Keratinocyte (primary cell): ENCODE measurements at regions not wholly inside any gene's neighbourhood (a gene's known extent, or its start where the extent isn't known, plus 50 kb on each side); places are given as distances from the start of the nearest gene placed in this dataset.

Experiments
- DNase-seq: peaks from one replicate; pipeline ENCODE4 v3.0.0-alpha.2; 2011; ENCODE audit warnings: low read depth, missing footprints, low spot score
- FAIRE-seq: peaks from 2 replicates; lab custom pipeline; 2011; peaks lifted over from hg19 to GRCh38; lab: Jason Lieb, UNC
- H2AFZ ChIP-seq: 2 replicates; pipeline ENCODE4 v1.6.0; 2012; ENCODE audit warnings: low read length, control low read depth, inconsistent platforms; ENCODE audit not compliant: control insufficient read depth
- H3K27ac ChIP-seq: 2 replicates; pipeline ENCODE4 v1.5.1; 2011; ENCODE audit warnings: low read length; ENCODE audit not compliant: control insufficient read depth, insufficient read depth
- H3K27me3 ChIP-seq: 3 replicates; pipeline ENCODE4 v1.6.0; 2011; ENCODE audit warnings: low read length; ENCODE audit not compliant: control insufficient read depth, insufficient read depth; ENCODE audit errors: extremely low read depth
- H3K36me3 ChIP-seq, 2 experiments: 2 replicates in 1 of 2; 3 replicates in 1 of 2; pipeline ENCODE4 v1.5.1; 2011; ENCODE audit warnings: low read length in 2 of 2, mild to moderate bottlenecking in 1 of 2; ENCODE audit not compliant: control insufficient read depth in 2 of 2, insufficient read depth in 2 of 2; ENCODE audit errors: extremely low read depth in 1 of 2
- H3K4me1 ChIP-seq: 3 replicates; pipeline ENCODE4 v1.5.1; 2011; ENCODE audit warnings: low read length; ENCODE audit not compliant: control insufficient read depth, insufficient read depth; ENCODE audit errors: extremely low read depth
- H3K4me2 ChIP-seq: 3 replicates; pipeline ENCODE4 v1.6.0; 2011; ENCODE audit warnings: low read depth, low read length; ENCODE audit not compliant: control insufficient read depth, insufficient read depth; ENCODE audit errors: extremely low read depth
- H3K4me3 ChIP-seq, 3 experiments: fragments of 200-600 bp in 1 of 3; sonication (generic) in 1 of 3; 2 replicates in 2 of 3; 3 replicates in 1 of 3; pipeline ENCODE4 v1.5.1; 2011 to 2016; ENCODE audit warnings: low read length in 3 of 3, mild to moderate bottlenecking in 3 of 3, control low read depth in 2 of 3, inconsistent platforms in 1 of 3, low read depth in 1 of 3, mixed read lengths in 1 of 3, mixed run types in 1 of 3, moderate library complexity in 1 of 3; ENCODE audit not compliant: control insufficient read depth in 2 of 3, insufficient read depth in 2 of 3; ENCODE audit errors: extremely low read depth in 1 of 3
- H3K79me2 ChIP-seq: 2 replicates; pipeline ENCODE4 v1.6.0; 2012; ENCODE audit warnings: low read length; ENCODE audit not compliant: control insufficient read depth, insufficient read depth
- H3K9ac ChIP-seq: 3 replicates; pipeline ENCODE4 v1.6.0; 2011; ENCODE audit warnings: low read length; ENCODE audit not compliant: control insufficient read depth, insufficient read depth; ENCODE audit errors: extremely low read depth
- H3K9me1 ChIP-seq: 3 replicates; pipeline ENCODE4 v1.6.0; 2011; ENCODE audit warnings: low read length; ENCODE audit not compliant: control insufficient read depth, insufficient read depth; ENCODE audit errors: extremely low read depth
- H3K9me3 ChIP-seq: 2 replicates; pipeline ENCODE4 v1.5.1; 2012; ENCODE audit warnings: low read depth, low read length; ENCODE audit not compliant: control insufficient read depth
- H4K20me1 ChIP-seq: 3 replicates; pipeline ENCODE4 v1.6.0; 2011; ENCODE audit warnings: low read length; ENCODE audit not compliant: control insufficient read depth, insufficient read depth; ENCODE audit errors: extremely low read depth
- EZH2 ChIP-seq: IDR thresholded peaks from one replicate; pipeline ENCODE4 v1.6.1; 2012; ENCODE audit warnings: inconsistent platforms, mild to moderate bottlenecking, low read length, moderate library complexity
- dilution Hi-C: fragments of 300-500 bp; cut with MboI; formaldehyde crosslinking; loops from one replicate; pipeline ENCODE4 v1.7.0; 2020; ENCODE audit warnings: low sequenced_read_pairs; ENCODE audit not compliant: extremely low pct_ligation_motif_present
- TF ChIP-seq, protein P1 (sequence below), 3 experiments: IDR thresholded peaks in 1 of 3; conservative IDR thresholded peaks in 1 of 3; optimal IDR thresholded peaks in 1 of 3; 2 replicates in 2 of 3; 3 replicates in 1 of 3; pipeline versions ENCODE3 to v1.5.1; 2011; ENCODE audit warnings: low read length in 3 of 3, mild to moderate bottlenecking in 3 of 3, moderate library complexity in 2 of 3, control low read depth in 1 of 3, inconsistent platforms in 1 of 3; ENCODE audit not compliant: insufficient read depth in 2 of 3; ENCODE audit errors: extremely low read depth in 1 of 3

DNA sequence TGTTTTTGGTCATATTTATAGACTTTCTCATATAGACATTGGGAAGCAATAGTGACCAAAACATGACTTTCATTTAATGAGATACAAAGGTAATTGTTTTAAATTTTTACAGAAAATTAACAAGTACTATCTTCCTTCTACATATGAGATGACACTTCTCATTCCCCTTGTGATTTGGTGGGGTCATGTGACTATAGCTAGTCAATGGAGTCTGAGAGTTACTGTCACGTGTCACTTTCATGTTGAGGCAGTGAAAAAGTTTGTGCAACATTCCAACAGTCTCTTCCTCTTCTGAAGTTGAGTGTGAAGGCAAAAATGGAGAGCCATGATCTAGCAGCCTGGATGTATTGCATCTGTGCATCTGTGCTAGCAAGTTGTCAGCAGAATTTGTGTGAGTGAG, 618.3 kb upstream of the LRRC4C start:
- H3K4me3 ChIP-seq, result no peak overlapping the region
- FAIRE-seq, result no peak
- H3K4me2 ChIP-seq, result no peak overlapping the region
- H3K9ac ChIP-seq, result no peak overlapping the region
- dilution Hi-C loops, result no loop called here
- no peak overlapping the region for H3K27ac ChIP-seq
- H3K9me3 ChIP-seq, result no peaks in the 10 kb centered on the region
- H3K36me3 ChIP-seq, result no peaks in the 10 kb centered on the region
- H3K9me1 ChIP-seq, result no peaks in the 10 kb centered on the region
- no peak overlapping the region for H2AFZ ChIP-seq
- no peaks in the 10 kb centered on the region for H3K4me1 ChIP-seq
- TF ChIP-seq, protein P1, sequence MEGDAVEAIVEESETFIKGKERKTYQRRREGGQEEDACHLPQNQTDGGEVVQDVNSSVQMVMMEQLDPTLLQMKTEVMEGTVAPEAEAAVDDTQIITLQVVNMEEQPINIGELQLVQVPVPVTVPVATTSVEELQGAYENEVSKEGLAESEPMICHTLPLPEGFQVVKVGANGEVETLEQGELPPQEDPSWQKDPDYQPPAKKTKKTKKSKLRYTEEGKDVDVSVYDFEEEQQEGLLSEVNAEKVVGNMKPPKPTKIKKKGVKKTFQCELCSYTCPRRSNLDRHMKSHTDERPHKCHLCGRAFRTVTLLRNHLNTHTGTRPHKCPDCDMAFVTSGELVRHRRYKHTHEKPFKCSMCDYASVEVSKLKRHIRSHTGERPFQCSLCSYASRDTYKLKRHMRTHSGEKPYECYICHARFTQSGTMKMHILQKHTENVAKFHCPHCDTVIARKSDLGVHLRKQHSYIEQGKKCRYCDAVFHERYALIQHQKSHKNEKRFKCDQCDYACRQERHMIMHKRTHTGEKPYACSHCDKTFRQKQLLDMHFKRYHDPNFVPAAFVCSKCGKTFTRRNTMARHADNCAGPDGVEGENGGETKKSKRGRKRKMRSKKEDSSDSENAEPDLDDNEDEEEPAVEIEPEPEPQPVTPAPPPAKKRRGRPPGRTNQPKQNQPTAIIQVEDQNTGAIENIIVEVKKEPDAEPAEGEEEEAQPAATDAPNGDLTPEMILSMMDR (optimal IDR thresholded peaks at IDR 0.05 in 1 of 3, IDR thresholded peaks at IDR 0.05 in 1 of 3, conservative IDR thresholded peaks at IDR 0.05 in 1 of 3; ENCODE audit: extremely low read depth in 1 of 3, insufficient read depth in 2 of 3, low read length in 3 of 3), result no peak
- no peak for TF ChIP-seq EZH2
- DNase-seq, result no peak
- no peaks in the 10 kb centered on the region for H4K20me1 ChIP-seq
- no peaks in the 10 kb centered on the region for H3K27me3 ChIP-seq
- no peaks in the 10 kb centered on the region for H3K79me2 ChIP-seq

DNA sequence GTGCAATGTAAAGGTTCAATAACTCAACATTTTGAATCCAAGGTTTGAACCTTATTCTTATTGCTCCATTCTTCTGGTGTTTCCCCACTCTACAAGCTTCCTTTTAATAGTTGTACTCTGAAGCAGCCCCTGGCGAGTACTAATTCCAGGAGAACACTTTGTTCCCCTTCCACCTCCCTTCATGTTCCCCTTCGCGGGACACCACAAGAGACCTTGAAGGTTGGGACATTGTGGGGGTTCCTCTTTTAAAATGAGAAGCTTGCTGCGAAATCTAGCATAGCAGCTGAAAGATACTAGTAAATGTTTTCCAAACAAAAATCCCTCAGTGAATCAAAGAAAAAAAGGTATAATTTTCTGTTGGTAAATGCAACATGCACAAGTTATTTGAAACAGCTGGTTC, 626.3 kb upstream of the LRRC4C start:
- H3K79me2 ChIP-seq, result no peaks in the 10 kb centered on the region
- no peak overlapping the region for H3K4me2 ChIP-seq
- no peak for TF ChIP-seq EZH2
- TF ChIP-seq, protein P1 (optimal IDR thresholded peaks at IDR 0.05 in 1 of 3, IDR thresholded peaks at IDR 0.05 in 1 of 3, conservative IDR thresholded peaks at IDR 0.05 in 1 of 3; ENCODE audit: extremely low read depth in 1 of 3, insufficient read depth in 2 of 3, low read length in 3 of 3), result no peak
- H3K27ac ChIP-seq, result no peak overlapping the region
- H3K9ac ChIP-seq, result no peak overlapping the region
- H3K9me1 ChIP-seq, result no peaks in the 10 kb centered on the region
- dilution Hi-C loops, result no loop called here
- DNase-seq (no peak), FAIRE-seq (no peak)
- no peaks in the 10 kb centered on the region for H3K4me1 ChIP-seq
- H3K4me3 ChIP-seq, result no peak overlapping the region
- no peaks in the 10 kb centered on the region for H3K9me3 ChIP-seq
- no peak overlapping the region for H2AFZ ChIP-seq
- no peaks in the 10 kb centered on the region for H3K27me3 ChIP-seq
- no peaks in the 10 kb centered on the region for H4K20me1 ChIP-seq
- H3K36me3 ChIP-seq, result no peaks in the 10 kb centered on the region
